OCI-M2 (cell line): ENCODE measurements at regions not wholly inside any gene's neighbourhood (a gene's known extent, or its start where the extent isn't known, plus 50 kb on each side); places are given as distances from the start of the nearest gene placed in this dataset.
"Not testable (repeated sequence)": the region's sequence is repeated elsewhere in the genome, so short reads cannot be mapped to it uniquely, and the experiment has no call there.

Experiments
- DNase-seq: peaks from one replicate; lab custom pipeline; 2025; ENCODE audit not compliant: unreplicated experiment; lab: John Stamatoyannopoulos, UW

GRCh38 chr1:194485432-194485831, 1299.0 kb upstream of the B3GALT2 start:
- no peak for DNase-seq

GRCh38 chr1:194478731-194479130, 1292.3 kb upstream of the B3GALT2 start:
- no peak for DNase-seq

GRCh38 chr1:194477908-194478307, 1291.5 kb upstream of the B3GALT2 start:
- no peak for DNase-seq

- DNase-seq: no peak
These were observed 1290.5 kb upstream of the B3GALT2 start for GRCh38 chr1:194476872-194477271.

DNA sequence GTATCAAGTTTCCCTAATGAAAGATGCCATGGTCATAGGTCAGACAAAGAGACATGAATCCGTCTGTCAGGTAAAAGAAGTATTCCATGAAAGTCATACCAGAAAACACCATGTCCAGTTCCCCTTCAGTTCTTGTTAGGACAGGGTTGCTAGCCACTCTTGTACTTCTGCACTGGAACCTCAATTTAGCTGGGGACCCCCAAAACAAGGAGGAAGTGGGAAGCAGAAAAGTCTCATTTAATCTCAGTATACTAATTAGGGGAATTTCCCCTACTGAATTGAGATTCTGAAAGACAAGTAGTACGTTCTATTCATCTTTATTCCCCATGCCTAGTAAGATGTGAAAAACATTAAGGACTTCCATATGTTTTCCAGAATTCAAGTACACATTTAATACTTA, 1289.9 kb upstream of the B3GALT2 start:
- no peak for DNase-seq

DNA sequence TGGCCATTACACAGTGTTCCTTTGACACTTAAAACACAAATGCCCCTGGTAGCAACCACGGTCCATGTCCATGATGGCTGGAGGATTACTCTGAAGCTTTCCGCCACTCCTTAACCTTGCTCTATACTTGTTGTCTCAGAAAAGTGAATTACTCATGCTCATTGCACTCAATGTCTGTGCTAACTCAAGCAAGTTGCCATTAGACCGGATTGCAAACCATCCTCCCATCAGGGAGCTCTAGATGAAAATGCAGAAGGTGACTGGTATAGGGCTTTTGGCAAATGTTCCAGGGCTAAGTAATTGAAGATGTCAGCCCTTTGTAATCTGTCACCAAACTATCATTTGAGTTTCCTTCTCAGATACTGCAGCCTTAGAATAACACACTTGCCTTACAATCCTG, 1288.3 kb upstream of the B3GALT2 start:
- DNase-seq: no peak

- no peak for DNase-seq
These were observed 1287.4 kb upstream of the B3GALT2 start for GRCh38 chr1:194473766-194474165.

GRCh38 chr1:194469282-194469681, 1282.9 kb upstream of the B3GALT2 start:
- DNase-seq: no peak

DNA sequence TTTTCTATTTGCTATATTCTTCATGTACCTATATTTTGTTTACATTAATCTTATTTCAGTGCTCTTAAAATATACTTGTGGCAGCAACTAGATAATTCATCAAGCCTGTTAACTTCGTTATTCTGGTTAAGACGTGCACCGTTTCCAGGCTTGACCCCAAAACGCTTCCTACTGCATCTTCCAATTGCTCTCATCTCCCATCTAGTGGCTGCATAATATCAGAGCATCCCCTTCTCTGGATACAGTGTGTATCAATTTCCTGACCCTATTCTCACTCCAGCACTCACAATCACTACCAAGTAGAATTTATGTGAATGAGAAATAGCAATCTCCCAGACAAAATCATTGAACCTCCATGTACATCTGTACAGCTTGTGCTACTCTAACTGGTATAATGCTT, 1280.3 kb upstream of the B3GALT2 start:
- no peak for DNase-seq

- DNase-seq: no peak
These were observed 1261.2 kb upstream of the B3GALT2 start for GRCh38 chr1:194447636-194448035.

- DNase-seq: no peak
These were observed 1258.8 kb upstream of the B3GALT2 start for GRCh38 chr1:194445244-194445643.

- no peak for DNase-seq
These were observed 1256.6 kb upstream of the B3GALT2 start for GRCh38 chr1:194442901-194443575.

GRCh38 chr1:194437135-194437534, 1250.7 kb upstream of the B3GALT2 start:
- DNase-seq: no peak

DNA sequence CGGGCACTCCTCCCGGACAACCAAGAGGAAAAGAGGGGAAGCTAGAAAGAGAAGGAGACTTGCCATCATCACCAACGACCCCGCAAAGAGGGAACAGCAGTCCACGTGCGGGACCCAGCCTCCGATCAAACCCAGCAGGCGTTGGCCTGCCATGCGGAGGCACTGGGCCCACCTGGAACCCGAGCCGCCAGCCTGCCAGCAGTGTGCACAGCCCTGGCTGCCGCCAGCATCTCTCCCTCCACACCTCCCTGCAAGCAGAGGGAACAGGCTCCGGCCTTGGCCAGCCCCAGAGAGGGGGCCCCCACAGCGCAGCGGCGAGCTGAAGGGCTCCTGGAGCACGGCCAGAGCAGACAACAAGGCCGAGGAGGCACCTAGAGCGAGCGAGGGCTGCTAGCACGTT, 1244.7 kb upstream of the B3GALT2 start:
- no peak for DNase-seq

- no peak for DNase-seq
These were observed 1234.3 kb upstream of the B3GALT2 start for GRCh38 chr1:194420706-194421105.

GRCh38 chr1:194419721-194420120, 1233.3 kb upstream of the B3GALT2 start:
- DNase-seq: no peak

DNA sequence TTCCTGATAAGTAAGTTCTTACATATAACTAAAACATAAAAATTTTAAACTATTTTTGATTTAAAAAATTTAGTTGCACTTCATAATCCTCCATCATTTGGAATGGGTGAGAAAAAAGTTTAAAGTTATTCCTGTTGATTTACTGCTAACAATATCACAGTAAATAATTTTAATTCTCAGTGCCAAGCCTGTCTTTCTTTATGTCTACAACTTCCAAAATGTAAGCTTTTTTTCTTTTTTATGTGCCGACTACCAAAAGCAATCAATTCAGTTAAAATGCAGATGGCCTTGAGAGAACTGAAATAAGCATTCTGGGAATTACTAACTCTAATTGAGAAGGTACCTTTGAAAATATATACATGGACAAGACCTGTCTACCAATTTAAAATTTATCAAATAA, 1224.3 kb upstream of the B3GALT2 start:
- no peak for DNase-seq

GRCh38 chr1:194407238-194407637, 1220.8 kb upstream of the B3GALT2 start:
- DNase-seq: not testable (repeated sequence)

GRCh38 chr1:194394676-194395075, 1208.3 kb upstream of the B3GALT2 start:
- DNase-seq: no peak

- DNase-seq: no peak
These were observed 1201.1 kb upstream of the B3GALT2 start for GRCh38 chr1:194387531-194387930.

DNA sequence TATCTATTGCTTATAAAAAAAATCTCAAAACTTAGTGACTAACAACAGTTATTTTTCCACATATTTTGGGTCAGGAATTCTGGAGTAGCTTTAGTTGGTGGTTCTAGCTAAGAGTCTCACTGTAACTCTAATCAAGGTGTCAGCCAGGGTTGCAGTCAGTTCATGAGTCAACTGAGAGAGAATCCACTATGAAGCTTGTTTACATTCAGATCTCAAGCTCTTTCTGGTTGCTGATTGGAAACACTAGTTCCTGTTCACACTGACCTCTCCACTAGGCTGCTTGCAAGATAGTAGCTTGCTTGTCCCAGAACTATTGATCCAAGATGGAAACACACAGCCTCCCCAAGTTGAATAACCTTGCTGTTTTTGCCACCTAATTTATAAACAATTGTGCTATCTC, 1192.1 kb upstream of the B3GALT2 start:
- no peak for DNase-seq

DNA sequence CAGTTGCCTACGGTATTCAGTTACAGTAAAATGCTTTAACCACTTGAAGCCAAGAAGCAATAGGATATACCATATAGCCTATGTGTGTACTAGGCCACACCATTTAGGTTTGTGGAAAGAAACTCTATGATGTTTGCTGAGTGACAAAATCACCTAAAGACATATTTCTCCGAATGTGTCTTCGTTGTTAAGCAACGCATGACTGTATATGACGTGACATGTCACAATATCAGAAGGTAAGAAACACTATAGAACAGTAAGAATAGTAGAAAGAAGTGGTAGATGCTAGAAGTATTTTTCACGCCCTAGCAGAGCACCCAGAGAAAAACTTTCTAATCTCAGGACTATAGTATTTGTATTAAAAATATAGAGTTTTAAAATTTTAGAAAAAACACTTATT, 1188.2 kb upstream of the B3GALT2 start:
- DNase-seq: no peak

GRCh38 chr1:194372266-194372665, 1185.9 kb upstream of the B3GALT2 start:
- no peak for DNase-seq
